ENCODE measurements at regions not wholly inside any gene's neighbourhood (a gene's known extent, or its start where the extent isn't known, plus 50 kb on each side); places are given as distances from the start of the nearest gene placed in this dataset.

- DNase-seq = no peak
- no peaks in the 10 kb centered on the region for H3K4me1 Mint-ChIP-seq
- Histone ChIP-seq H3K4me3 (ENCODE audit: control insufficient read depth in 1 of 2, extremely low read depth in 1 of 2, low read length in 1 of 2) (no peak overlapping the region), H3K27me3 (replicated peaks in 1 of 2; ENCODE audit: control insufficient read depth in 2 of 2, extremely low read depth in 1 of 2, insufficient read depth in 2 of 2, low read length in 1 of 2) (peaks cover 0 to 7% of the 10 kb centered on the region in 2 experiments), H3K4me1 (ENCODE audit: control insufficient read depth in 1 of 2, extremely low read depth in 1 of 2, insufficient read depth in 2 of 2, low read length in 2 of 2) (no peaks in the 10 kb centered on the region), H3K9me3 (no peaks in the 10 kb centered on the region), H3K36me3 (ENCODE audit: control insufficient read depth in 2 of 2, extremely low read depth in 1 of 2, insufficient read depth in 1 of 2, low read length in 1 of 2) (no peaks in the 10 kb centered on the region), H3K27ac (ENCODE audit: low read length) (no peak overlapping the region)
- ChIA-PET POLR2A (no interaction called here), CTCF (no interaction called here)
- H3K9me3 Mint-ChIP-seq = peaks cover 5 to 11% (median 9%) of the 10 kb centered on the region in 3 donors
- no peak overlapping the region for H3K4me3 Mint-ChIP-seq
- no peak for ATAC-seq (replicated peaks in 1 of 4)
- 90% methylated on average over 2 of the region's 3 CpGs for WGBS (ENCODE audit: insufficient coverage)
- H3K36me3 Mint-ChIP-seq = no peaks in the 10 kb centered on the region
- no peak overlapping the region for H3K27ac Mint-ChIP-seq
- H3K27me3 Mint-ChIP-seq = peaks cover 0 to 6% of the 10 kb centered on the region in 2 donors
These were observed 79.8 kb upstream of the MBOAT2 start for GRCh38 chr2:9083287-9083686.

- ChIA-PET CTCF (no interaction called here), POLR2A (no interaction called here)
- Histone ChIP-seq H3K36me3 (ENCODE audit: control insufficient read depth in 2 of 2, extremely low read depth in 1 of 2, insufficient read depth in 1 of 2, low read length in 1 of 2) (no peaks in the 10 kb centered on the region), H3K9me3 (no peaks in the 10 kb centered on the region), H3K4me3 (ENCODE audit: control insufficient read depth in 1 of 2, extremely low read depth in 1 of 2, low read length in 1 of 2) (no peak overlapping the region), H3K4me1 (ENCODE audit: control insufficient read depth in 1 of 2, extremely low read depth in 1 of 2, insufficient read depth in 2 of 2, low read length in 2 of 2) (no peaks in the 10 kb centered on the region), H3K27ac (ENCODE audit: low read length) (no peak overlapping the region), H3K27me3 (replicated peaks in 1 of 2; ENCODE audit: control insufficient read depth in 2 of 2, extremely low read depth in 1 of 2, insufficient read depth in 2 of 2, low read length in 1 of 2) (peaks cover 0 to 7% of the 10 kb centered on the region in 2 experiments)
- no peaks in the 10 kb centered on the region for H3K36me3 Mint-ChIP-seq
- no peaks in the 10 kb centered on the region for H3K4me1 Mint-ChIP-seq
- H3K9me3 Mint-ChIP-seq = peaks cover 5 to 11% (median 9%) of the 10 kb centered on the region in 3 donors
- H3K27ac Mint-ChIP-seq = no peak overlapping the region
- H3K4me3 Mint-ChIP-seq = no peak overlapping the region
- ATAC-seq (replicated peaks in 1 of 4) (no peak), DNase-seq (no peak)
- peaks cover 0 to 7% of the 10 kb centered on the region in 2 donors for H3K27me3 Mint-ChIP-seq
These were observed 78.7 kb upstream of the MBOAT2 start for GRCh38 chr2:9082158-9082557.

GRCh38 chr2:9081750-9082149 lies 78.3 kb upstream of the MBOAT2 start:
- POLR2A ChIA-PET = no interaction called here

GRCh38 chr2:9078405-9078804 lies 74.9 kb upstream of the MBOAT2 start:
- Mint-ChIP-seq H3K9me3 (peaks cover 5 to 11% (median 9%) of the 10 kb centered on the region in 3 donors), H3K4me3 (no peak overlapping the region), H3K36me3 (no peaks in the 10 kb centered on the region), H3K4me1 (no peaks in the 10 kb centered on the region), H3K27me3 (peaks cover 0 to 4% of the 10 kb centered on the region in 2 donors), H3K27ac (peak overlapping the region in 1 of 2 donors; percentile 35)
- no peak overlapping the region for H3K4me3 ChIP-seq (ENCODE audit: control insufficient read depth in 1 of 2, extremely low read depth in 1 of 2, low read length in 1 of 2)
- no peak overlapping the region for H3K27ac ChIP-seq (ENCODE audit: low read length)
- DNase-seq (no peak), ATAC-seq (replicated peaks in 1 of 4) (no peak)
- WGBS (ENCODE audit: insufficient coverage) = no CpG with 5 or more reads among the region's 8 CpGs
- H3K4me1 ChIP-seq (ENCODE audit: control insufficient read depth in 1 of 2, extremely low read depth in 1 of 2, insufficient read depth in 2 of 2, low read length in 2 of 2) = no peaks in the 10 kb centered on the region
- POLR2A ChIA-PET = no interaction called here
- CTCF ChIA-PET = no interaction called here
- peaks cover 0 to 5% of the 10 kb centered on the region in 2 experiments for H3K27me3 ChIP-seq (replicated peaks in 1 of 2; ENCODE audit: control insufficient read depth in 2 of 2, extremely low read depth in 1 of 2, insufficient read depth in 2 of 2, low read length in 1 of 2)
- H3K36me3 ChIP-seq (ENCODE audit: control insufficient read depth in 2 of 2, extremely low read depth in 1 of 2, insufficient read depth in 1 of 2, low read length in 1 of 2) = no peaks in the 10 kb centered on the region
- H3K9me3 ChIP-seq = no peaks in the 10 kb centered on the region

More at GRCh38 chr2:9081750-9082149, 78.3 kb upstream of the MBOAT2 start:
- WGBS (ENCODE audit: insufficient coverage) = no CpG with 5 or more reads among the region's 2 CpGs
- Mint-ChIP-seq H3K27ac (no peak overlapping the region), H3K9me3 (peaks cover 5 to 11% (median 9%) of the 10 kb centered on the region in 3 donors), H3K36me3 (no peaks in the 10 kb centered on the region), H3K27me3 (peaks cover 0 to 5% of the 10 kb centered on the region in 2 donors), H3K4me3 (no peak overlapping the region), H3K4me1 (no peaks in the 10 kb centered on the region)
- Histone ChIP-seq H3K36me3 (ENCODE audit: control insufficient read depth in 2 of 2, extremely low read depth in 1 of 2, insufficient read depth in 1 of 2, low read length in 1 of 2) (no peaks in the 10 kb centered on the region), H3K27ac (ENCODE audit: low read length) (no peak overlapping the region), H3K4me3 (ENCODE audit: control insufficient read depth in 1 of 2, extremely low read depth in 1 of 2, low read length in 1 of 2) (no peak overlapping the region), H3K27me3 (replicated peaks in 1 of 2; ENCODE audit: control insufficient read depth in 2 of 2, extremely low read depth in 1 of 2, insufficient read depth in 2 of 2, low read length in 1 of 2) (peaks cover 0 to 7% of the 10 kb centered on the region in 2 experiments), H3K4me1 (ENCODE audit: control insufficient read depth in 1 of 2, extremely low read depth in 1 of 2, insufficient read depth in 2 of 2, low read length in 2 of 2) (no peaks in the 10 kb centered on the region), H3K9me3 (no peaks in the 10 kb centered on the region)
- CTCF ChIA-PET = no interaction called here
- ATAC-seq (replicated peaks in 1 of 4) (no peak), DNase-seq (no peak)

GRCh38 chr2:9077691-9078090 lies 74.2 kb upstream of the MBOAT2 start:
- Histone ChIP-seq H3K9me3 (no peaks in the 10 kb centered on the region), H3K27me3 (replicated peaks in 1 of 2; ENCODE audit: control insufficient read depth in 2 of 2, extremely low read depth in 1 of 2, insufficient read depth in 2 of 2, low read length in 1 of 2) (peaks cover 0 to 2% of the 10 kb centered on the region in 2 experiments), H3K36me3 (ENCODE audit: control insufficient read depth in 2 of 2, extremely low read depth in 1 of 2, insufficient read depth in 1 of 2, low read length in 1 of 2) (no peaks in the 10 kb centered on the region), H3K27ac (ENCODE audit: low read length) (no peak overlapping the region), H3K4me1 (ENCODE audit: control insufficient read depth in 1 of 2, extremely low read depth in 1 of 2, insufficient read depth in 2 of 2, low read length in 2 of 2) (no peaks in the 10 kb centered on the region), H3K4me3 (ENCODE audit: control insufficient read depth in 1 of 2, extremely low read depth in 1 of 2, low read length in 1 of 2) (no peak overlapping the region)
- Mint-ChIP-seq H3K36me3 (no peaks in the 10 kb centered on the region), H3K4me1 (no peaks in the 10 kb centered on the region), H3K27ac (no peak overlapping the region), H3K27me3 (peaks cover 0 to 4% of the 10 kb centered on the region in 2 donors), H3K4me3 (no peak overlapping the region), H3K9me3 (peaks cover 5 to 11% (median 9%) of the 10 kb centered on the region in 3 donors)
- ChIA-PET CTCF (no interaction called here), POLR2A (no interaction called here)
- no peak for DNase-seq
- no peak for ATAC-seq (replicated peaks in 1 of 4)
- WGBS (ENCODE audit: insufficient coverage) = 83% methylated on average over 2 of the region's 2 CpGs

- H3K4me3 ChIP-seq (ENCODE audit: control insufficient read depth in 1 of 2, extremely low read depth in 1 of 2, low read length in 1 of 2) = no peak overlapping the region
- no peaks in the 10 kb centered on the region for H3K9me3 ChIP-seq
- H3K4me1 ChIP-seq (ENCODE audit: control insufficient read depth in 1 of 2, extremely low read depth in 1 of 2, insufficient read depth in 2 of 2, low read length in 2 of 2) = no peaks in the 10 kb centered on the region
- H3K36me3 ChIP-seq (ENCODE audit: control insufficient read depth in 2 of 2, extremely low read depth in 1 of 2, insufficient read depth in 1 of 2, low read length in 1 of 2) = no peaks in the 10 kb centered on the region
- H3K27me3 Mint-ChIP-seq = peaks cover 6 to 7% of the 10 kb centered on the region in 2 donors
- ChIA-PET POLR2A (no interaction called here), CTCF (no interaction called here)
- peaks cover 0 to 2% of the 10 kb centered on the region in 2 experiments for H3K27me3 ChIP-seq (replicated peaks in 1 of 2; ENCODE audit: control insufficient read depth in 2 of 2, extremely low read depth in 1 of 2, insufficient read depth in 2 of 2, low read length in 1 of 2)
- no peak overlapping the region for H3K27ac ChIP-seq (ENCODE audit: low read length)
- H3K9me3 Mint-ChIP-seq = peaks cover 3 to 5% (median 5%) of the 10 kb centered on the region in 3 donors
- no peak overlapping the region for H3K27ac Mint-ChIP-seq
- no peaks in the 10 kb centered on the region for H3K36me3 Mint-ChIP-seq
- H3K4me3 Mint-ChIP-seq = no peak overlapping the region
- WGBS (ENCODE audit: insufficient coverage) = no CpG with 5 or more reads among the region's 6 CpGs
- no peak for DNase-seq
- ATAC-seq (replicated peaks in 1 of 4) = no peak
- H3K4me1 Mint-ChIP-seq = no peaks in the 10 kb centered on the region
These were observed 73.3 kb upstream of the MBOAT2 start for GRCh38 chr2:9076755-9077154.

- Mint-ChIP-seq H3K27ac (no peak overlapping the region), H3K36me3 (no peaks in the 10 kb centered on the region), H3K9me3 (no peaks in the 10 kb centered on the region), H3K4me3 (no peak overlapping the region), H3K4me1 (no peaks in the 10 kb centered on the region), H3K27me3 (peaks cover 8 to 10% of the 10 kb centered on the region in 2 donors)
- Histone ChIP-seq H3K4me1 (ENCODE audit: control insufficient read depth in 1 of 2, extremely low read depth in 1 of 2, insufficient read depth in 2 of 2, low read length in 2 of 2) (no peaks in the 10 kb centered on the region), H3K27ac (ENCODE audit: low read length) (no peak overlapping the region), H3K27me3 (replicated peaks in 1 of 2; ENCODE audit: control insufficient read depth in 2 of 2, extremely low read depth in 1 of 2, insufficient read depth in 2 of 2, low read length in 1 of 2) (peaks cover 0 to 3% of the 10 kb centered on the region in 2 experiments), H3K9me3 (no peaks in the 10 kb centered on the region), H3K4me3 (ENCODE audit: control insufficient read depth in 1 of 2, extremely low read depth in 1 of 2, low read length in 1 of 2) (no peak overlapping the region), H3K36me3 (ENCODE audit: control insufficient read depth in 2 of 2, extremely low read depth in 1 of 2, insufficient read depth in 1 of 2, low read length in 1 of 2) (no peaks in the 10 kb centered on the region)
- ChIA-PET CTCF (no interaction called here), POLR2A (no interaction called here)
- WGBS (ENCODE audit: insufficient coverage) = no CpG with 5 or more reads among the region's 1 CpG
- ATAC-seq (replicated peaks in 1 of 4) = no peak
- DNase-seq = no peak
These were observed 72.7 kb upstream of the MBOAT2 start for GRCh38 chr2:9076210-9076609.
